Activated T-cell treated with anti-CD3 and anti-CD28 coated beads for 4 hours (primary cell): ENCODE measurements at regions not wholly inside any gene's neighbourhood (a gene's known extent, or its start where the extent isn't known, plus 50 kb on each side); places are given as distances from the start of the nearest gene placed in this dataset.
"Not testable (repeated sequence)": the region's sequence is repeated elsewhere in the genome, so short reads cannot be mapped to it uniquely, and the experiment has no call there.

Experiments
- DNase-seq: peaks from one replicate; pipeline ENCODE4 v3.0.0-alpha.2; 2020

DNA sequence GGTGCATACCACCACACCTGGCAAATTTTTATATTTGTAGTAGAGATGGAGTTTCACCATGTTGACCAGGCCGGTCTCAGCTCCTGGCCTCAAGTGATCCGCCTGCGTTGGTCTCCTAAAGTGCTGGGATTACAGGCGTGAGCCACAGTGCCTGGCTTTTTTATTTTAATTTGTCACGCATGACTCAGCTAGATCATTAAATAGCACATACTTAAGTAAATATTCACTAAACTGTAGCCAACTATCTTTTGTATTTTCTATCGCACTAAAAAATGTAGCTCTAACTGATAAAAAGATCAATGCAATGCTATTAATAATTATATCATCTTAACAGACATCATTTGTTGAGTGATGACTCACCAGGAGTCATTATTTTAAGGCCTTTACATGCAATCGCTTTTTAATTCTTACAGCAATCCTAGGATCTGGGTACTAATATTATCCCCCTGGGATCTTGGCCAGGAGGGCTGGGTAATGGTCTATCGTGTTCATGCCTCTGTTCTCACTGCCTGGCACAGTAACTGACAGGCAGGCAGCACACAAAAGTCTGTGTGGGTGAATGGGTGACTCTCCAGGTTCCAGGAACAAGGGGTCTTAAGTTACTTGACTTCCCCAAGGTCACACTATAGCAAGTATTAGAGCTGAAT lies 693.5 kb upstream of the EEF2KMT start:
- DNase-seq = no peak

DNA sequence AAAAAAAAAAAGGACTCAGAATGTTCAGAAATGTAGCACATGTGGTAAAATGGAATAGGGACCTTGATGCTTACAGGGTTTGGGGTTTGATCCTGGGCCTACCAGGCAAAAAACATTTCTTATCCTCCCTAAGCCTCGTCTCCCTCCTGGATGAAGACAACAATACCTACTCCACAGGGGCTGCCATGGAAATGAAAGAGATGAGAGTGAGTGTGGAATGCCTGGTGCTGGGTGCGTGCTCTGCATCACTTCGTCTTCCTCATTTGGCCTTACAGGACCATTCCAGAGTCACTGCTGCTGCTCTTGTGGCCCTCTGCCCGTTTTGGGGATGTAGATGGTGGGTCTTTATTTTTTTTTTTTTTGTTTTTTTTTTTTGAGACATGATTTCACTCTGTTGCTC lies 692.9 kb upstream of the EEF2KMT start:
- DNase-seq = no peak

GRCh38 chr16:5789033-5789432 lies 691.4 kb upstream of the EEF2KMT start:
- no peak for DNase-seq

- DNase-seq = no peak
Observed at GRCh38 chr16:5781436-5781835, 683.8 kb upstream of the EEF2KMT start.

GRCh38 chr16:5776876-5777275 lies 679.3 kb upstream of the EEF2KMT start:
- no peak for DNase-seq

DNA sequence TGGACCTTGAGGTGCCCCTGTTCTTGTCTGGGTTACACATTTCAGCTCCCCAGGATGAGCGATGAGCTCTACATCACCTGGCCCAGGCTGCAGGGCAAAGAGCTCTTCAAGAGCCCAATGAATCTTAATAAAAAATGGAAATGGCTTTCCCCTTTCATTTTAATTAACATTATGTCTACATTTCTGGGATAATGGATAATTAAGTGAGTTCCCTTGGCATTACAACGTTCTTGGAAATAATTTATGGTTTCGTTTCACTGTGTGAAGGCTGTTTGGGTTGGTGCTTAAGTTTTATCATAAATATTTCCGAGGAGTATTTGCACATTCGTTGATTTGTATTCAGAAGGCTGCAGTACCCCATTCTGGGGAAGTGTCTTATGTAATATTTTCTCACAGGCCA lies 678.3 kb upstream of the EEF2KMT start:
- no peak for DNase-seq

GRCh38 chr16:5770118-5770517 lies 672.5 kb upstream of the EEF2KMT start:
- no peak for DNase-seq

- no peak for DNase-seq
Observed at GRCh38 chr16:5769513-5769912, 671.9 kb upstream of the EEF2KMT start.

GRCh38 chr16:5768445-5768844 lies 670.9 kb upstream of the EEF2KMT start:
- DNase-seq = no peak

GRCh38 chr16:5763176-5763575 lies 665.6 kb upstream of the EEF2KMT start:
- DNase-seq = no peak

- no peak for DNase-seq
Observed at GRCh38 chr16:5762362-5762761, 664.8 kb upstream of the EEF2KMT start.

DNA sequence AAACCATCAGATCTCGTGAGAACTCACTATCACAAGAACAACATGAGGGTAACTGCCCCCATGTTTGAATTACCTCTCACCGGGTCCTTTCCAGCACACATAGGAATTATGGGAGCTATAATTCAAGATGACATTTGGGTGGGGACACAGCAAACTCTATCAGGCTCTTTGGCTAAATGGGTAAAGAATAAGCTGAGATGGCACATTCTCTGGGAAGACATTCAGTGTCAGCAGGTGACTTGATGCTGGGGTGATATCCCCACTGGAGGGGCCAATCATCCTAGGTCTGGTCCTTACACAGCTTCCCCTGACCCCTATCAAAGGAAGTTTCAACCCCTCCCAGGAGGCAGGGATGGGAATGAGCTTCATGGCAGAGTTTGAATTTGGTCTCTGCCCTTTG lies 664.0 kb upstream of the EEF2KMT start:
- DNase-seq = no peak

DNA sequence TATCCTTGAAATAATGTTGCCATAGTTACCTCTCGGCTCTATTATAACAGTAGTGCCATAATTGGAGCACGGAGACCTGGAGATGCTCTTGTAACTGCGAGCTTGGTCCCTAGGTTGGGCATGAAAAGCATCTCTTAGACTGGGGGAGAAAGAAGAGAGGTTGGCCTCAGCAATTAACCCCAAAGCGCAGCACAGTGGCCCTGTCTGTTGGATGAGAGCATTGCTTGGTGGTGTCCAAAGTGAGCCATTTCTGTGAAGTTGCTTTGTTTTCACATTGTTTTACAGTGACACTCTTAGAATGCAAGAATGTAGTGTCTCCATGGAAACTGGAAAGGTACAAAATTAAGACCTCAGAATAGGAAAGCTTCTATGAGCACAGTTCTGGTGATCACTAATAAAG lies 660.7 kb upstream of the EEF2KMT start:
- DNase-seq = no peak

DNA sequence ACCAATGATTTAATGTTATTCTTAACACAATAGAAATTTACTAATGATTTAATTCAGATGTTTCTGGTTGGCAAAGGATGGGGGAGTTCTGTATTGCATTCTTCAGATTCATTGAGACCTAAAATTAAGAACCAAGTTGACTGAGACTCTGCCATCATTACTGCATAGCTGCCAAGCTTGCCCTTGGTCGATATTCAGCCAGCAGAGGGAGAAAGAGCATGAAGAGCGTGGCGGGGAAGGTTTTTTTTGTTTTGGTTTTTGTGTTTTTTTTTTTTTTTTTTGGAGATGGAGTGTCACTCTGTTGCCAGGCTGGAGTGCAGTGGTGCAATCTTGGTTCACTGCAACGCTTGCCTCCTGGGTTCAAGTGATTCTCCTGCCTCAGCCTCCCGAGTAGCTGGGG lies 659.4 kb upstream of the EEF2KMT start:
- no peak for DNase-seq

- no peak for DNase-seq
Observed at GRCh38 chr16:5753381-5753780, 655.8 kb upstream of the EEF2KMT start.

- no peak for DNase-seq
Observed at GRCh38 chr16:5751216-5751615, 653.6 kb upstream of the EEF2KMT start.

DNA sequence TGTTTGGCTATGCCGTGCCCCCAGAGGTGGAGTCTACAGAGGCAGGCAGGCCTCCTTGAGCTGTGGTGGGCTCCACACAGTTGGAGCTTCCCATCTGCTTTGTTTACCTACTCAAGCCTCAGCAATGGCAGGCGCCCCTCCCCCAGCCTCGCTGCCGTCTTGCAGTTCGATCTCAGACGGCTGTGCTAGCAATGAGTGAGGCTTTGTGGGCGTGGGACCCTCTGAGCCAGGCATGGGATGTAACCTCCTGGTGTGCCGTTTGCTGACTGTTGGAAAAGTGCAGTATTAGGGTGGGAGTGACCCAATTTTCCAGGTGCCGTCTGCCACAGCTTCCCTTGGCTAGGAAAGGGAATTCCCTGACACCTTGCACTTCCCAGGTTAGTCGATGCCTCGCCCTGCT lies 652.8 kb upstream of the EEF2KMT start:
- not testable (repeated sequence) for DNase-seq

DNA sequence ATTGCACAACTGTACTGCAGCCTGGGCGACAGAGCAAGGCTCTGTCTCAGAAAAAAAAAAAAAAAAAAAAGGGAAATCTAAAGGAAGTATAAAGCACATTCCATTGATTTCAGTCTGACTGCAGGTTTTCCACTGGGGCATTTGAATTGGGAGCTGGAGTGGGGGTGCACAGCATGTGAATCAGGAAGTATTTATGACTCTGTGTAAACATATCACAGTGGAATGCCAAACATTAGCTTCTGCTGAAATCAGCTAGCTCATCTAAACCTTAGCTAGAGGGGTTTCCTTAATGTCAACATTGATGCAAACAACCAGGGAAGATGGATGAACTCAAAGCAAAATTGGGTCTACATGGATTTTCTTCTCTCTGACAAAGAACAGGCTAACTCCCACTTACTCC lies 641.0 kb upstream of the EEF2KMT start:
- DNase-seq = no peak

- no peak for DNase-seq
Observed at GRCh38 chr16:5736209-5736930, 638.8 kb upstream of the EEF2KMT start.

DNA sequence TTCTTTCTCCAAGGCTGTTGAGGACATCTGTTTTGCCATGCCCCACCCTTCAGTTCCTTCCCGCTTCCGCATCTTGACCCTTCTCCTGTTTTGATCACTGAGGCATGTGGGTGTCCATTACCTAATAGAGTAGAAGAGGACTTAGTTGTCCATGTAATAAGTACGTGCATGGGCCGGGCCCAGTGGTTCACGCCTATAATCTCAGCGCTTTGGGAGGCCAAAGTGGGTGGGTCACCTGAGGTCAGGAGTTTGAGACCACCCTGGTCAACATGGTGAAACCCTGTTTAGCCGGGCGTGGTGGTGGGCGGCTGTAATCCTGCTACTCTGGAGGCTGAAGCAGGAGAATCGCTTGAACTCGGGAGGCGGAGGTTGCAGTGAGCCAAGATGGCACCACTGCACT lies 637.8 kb upstream of the EEF2KMT start:
- no peak for DNase-seq

- no peak for DNase-seq
Observed at GRCh38 chr16:5730783-5731182, 633.2 kb upstream of the EEF2KMT start.

DNA sequence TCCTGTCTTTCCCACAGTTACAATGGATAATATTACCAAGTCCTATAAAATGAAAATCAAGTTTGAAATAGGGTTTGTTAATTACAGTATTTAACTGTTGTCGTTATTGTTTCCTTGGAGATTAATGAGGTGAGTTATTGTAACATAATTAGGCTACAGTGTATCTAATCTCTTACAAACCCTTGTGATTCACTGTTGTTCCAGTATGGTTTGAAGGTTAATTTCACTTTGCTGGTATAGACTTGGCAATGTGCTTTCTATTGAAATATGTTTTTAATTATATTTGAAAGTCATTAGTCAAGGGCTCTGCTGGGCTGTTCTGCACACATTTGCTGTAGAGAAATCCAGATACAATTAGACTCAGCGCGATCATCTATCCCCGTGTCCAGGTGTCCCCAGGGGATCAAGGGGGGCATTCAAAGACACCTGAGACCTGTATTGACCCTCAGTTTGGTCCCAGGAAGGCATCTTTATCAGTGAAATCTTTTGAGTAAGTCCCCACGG lies 624.6 kb upstream of the EEF2KMT start:
- no peak for DNase-seq

DNA sequence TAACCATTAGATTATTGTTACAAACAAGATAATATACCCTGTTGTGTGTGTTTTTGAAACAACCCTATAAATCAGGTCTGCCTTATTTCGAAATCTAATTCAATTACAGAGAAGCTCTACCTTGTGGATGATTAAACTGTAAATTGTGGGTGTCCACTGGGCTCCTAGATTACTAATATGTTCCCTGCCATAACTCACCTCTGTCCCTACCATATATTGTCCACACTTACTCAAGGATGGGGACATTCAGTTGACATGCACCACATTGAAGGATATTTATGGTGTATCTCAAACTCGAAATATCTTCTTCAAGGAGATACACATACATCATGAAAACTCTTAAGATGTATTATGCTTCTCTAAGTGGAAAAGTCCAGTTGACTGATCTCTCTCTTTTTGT lies 617.6 kb upstream of the EEF2KMT start:
- no peak for DNase-seq

DNA sequence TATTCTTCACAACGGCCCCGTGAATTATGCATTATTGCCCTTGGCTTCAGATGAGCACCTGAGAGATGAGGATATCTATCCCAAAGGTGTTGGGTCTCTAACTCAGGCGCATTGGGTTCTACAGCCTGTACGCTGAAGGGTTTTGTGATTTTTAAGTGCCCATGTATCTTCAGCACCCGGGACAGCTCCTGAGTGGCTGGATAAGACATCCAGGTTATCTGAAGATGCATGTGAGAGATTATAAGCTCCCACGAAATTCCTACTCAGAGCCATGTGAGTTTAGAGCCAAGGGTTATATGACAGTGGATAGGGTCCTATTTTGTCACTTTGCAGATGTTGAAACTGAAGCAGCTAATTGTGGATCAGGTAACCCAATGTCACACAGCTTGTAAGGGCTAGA lies 612.3 kb upstream of the EEF2KMT start:
- DNase-seq = no peak

DNA sequence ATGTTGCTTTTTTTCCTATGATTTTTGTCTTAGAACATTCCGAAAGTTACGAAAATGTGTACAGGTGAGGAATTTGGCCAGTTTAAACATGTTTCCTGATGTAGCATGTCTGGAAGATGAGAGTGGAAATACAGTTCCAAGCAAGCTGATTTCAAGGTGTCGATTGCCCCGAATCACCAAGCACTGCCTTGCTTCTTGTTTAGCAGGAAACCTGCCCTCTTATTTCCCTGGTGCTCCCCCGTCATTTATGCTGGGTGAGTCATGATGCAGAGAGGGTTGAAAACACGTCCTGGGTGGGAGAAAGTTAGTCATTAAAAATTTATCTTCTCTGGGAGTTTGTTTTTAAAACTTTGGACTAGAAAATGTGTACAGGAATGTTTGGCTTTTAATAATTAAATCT lies 608.6 kb upstream of the EEF2KMT start:
- DNase-seq = no peak
